ENCODE measurements at regions not wholly inside any gene's neighbourhood (a gene's known extent, or its start where the extent isn't known, plus 50 kb on each side); places are given as distances from the start of the nearest gene placed in this dataset.

GRCh38 chr6:95503568-95503967, 73.8 kb upstream of the MANEA start (continued):
- TF ChIP-seq, protein P1, sequence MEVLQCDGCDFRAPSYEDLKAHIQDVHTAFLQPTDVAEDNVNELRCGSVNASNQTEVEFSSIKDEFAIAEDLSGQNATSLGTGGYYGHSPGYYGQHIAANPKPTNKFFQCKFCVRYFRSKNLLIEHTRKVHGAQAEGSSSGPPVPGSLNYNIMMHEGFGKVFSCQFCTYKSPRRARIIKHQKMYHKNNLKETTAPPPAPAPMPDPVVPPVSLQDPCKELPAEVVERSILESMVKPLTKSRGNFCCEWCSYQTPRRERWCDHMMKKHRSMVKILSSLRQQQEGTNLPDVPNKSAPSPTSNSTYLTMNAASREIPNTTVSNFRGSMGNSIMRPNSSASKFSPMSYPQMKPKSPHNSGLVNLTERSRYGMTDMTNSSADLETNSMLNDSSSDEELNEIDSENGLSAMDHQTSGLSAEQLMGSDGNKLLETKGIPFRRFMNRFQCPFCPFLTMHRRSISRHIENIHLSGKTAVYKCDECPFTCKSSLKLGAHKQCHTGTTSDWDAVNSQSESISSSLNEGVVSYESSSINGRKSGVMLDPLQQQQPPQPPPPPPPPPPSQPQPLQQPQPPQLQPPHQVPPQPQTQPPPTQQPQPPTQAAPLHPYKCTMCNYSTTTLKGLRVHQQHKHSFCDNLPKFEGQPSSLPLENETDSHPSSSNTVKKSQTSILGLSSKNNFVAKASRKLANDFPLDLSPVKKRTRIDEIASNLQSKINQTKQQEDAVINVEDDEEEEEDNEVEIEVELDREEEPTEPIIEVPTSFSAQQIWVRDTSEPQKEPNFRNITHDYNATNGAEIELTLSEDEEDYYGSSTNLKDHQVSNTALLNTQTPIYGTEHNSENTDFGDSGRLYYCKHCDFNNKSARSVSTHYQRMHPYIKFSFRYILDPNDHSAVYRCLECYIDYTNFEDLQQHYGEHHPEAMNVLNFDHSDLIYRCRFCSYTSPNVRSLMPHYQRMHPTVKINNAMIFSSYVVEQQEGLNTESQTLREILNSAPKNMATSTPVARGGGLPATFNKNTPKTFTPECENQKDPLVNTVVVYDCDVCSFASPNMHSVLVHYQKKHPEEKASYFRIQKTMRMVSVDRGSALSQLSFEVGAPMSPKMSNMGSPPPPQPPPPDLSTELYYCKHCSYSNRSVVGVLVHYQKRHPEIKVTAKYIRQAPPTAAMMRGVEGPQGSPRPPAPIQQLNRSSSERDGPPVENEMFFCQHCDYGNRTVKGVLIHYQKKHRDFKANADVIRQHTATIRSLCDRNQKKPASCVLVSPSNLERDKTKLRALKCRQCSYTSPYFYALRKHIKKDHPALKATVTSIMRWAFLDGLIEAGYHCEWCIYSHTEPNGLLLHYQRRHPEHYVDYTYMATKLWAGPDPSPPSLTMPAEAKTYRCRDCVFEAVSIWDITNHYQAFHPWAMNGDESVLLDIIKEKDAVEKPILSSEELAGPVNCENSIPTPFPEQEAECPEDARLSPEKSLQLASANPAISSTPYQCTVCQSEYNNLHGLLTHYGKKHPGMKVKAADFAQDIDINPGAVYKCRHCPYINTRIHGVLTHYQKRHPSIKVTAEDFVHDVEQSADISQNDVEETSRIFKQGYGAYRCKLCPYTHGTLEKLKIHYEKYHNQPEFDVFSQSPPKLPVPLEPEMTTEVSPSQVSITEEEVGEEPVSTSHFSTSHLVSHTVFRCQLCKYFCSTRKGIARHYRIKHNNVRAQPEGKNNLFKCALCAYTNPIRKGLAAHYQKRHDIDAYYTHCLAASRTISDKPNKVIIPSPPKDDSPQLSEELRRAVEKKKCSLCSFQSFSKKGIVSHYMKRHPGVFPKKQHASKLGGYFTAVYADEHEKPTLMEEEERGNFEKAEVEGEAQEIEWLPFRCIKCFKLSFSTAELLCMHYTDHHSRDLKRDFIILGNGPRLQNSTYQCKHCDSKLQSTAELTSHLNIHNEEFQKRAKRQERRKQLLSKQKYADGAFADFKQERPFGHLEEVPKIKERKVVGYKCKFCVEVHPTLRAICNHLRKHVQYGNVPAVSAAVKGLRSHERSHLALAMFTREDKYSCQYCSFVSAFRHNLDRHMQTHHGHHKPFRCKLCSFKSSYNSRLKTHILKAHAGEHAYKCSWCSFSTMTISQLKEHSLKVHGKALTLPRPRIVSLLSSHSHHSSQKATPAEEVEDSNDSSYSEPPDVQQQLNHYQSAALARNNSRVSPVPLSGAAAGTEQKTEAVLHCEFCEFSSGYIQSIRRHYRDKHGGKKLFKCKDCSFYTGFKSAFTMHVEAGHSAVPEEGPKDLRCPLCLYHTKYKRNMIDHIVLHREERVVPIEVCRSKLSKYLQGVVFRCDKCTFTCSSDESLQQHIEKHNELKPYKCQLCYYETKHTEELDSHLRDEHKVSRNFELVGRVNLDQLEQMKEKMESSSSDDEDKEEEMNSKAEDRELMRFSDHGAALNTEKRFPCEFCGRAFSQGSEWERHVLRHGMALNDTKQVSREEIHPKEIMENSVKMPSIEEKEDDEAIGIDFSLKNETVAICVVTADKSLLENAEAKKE (CRISPR knock-in tag; IDR thresholded peaks at IDR 0.05): no peak
- no peak for TF ChIP-seq JUNB (IDR thresholded peaks at IDR 0.05; ENCODE audit: unreplicated experiment)

DNA sequence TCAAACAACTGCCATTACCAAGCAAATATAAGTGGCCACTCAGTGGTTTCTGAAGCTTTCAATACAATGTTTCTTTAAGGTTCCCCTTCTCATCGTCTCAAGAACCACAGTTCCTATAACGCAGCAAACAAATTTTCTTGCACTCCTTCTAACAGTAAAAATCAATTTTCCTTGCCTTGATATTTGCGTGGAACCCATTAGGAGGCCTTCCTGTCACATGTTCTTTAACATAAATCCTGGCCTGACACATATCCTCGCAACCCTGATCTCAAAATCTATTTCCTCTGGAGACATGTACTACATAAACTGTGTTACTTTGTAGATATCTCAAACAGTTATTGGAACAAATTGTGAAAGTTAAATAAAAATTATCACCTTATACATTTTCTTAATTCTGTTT, 65.9 kb upstream of the MANEA start:
- Mint-ChIP-seq H3K4me1 (peaks cover 24% of the 10 kb centered on the region), H3K36me3 (ENCODE audit: low read depth) (no peaks in the 10 kb centered on the region), H3K4me3 (no peak overlapping the region), H3K9me3 (no peaks in the 10 kb centered on the region), H3K27ac (peak overlapping the region; percentile 45; the same call in 1 of the 2 replicates), H3K27me3 (ENCODE audit: insufficient read depth, low read depth, poor library complexity) (peaks cover 2% of the 10 kb centered on the region)
- no peak overlapping the region for H3K4me3 ChIP-seq
- no peak for TF ChIP-seq ETS1 (IDR thresholded peaks at IDR 0.05)
- TF ChIP-seq CREB1 (CRISPR knock-in tag; IDR thresholded peaks at IDR 0.05; ENCODE audit: low read depth): no peak
- TF ChIP-seq EZH2phosphoT487 (IDR thresholded peaks at IDR 0.05; ENCODE audit: unreplicated experiment): no peak
- no peak for TF ChIP-seq ZNF114 (CRISPR knock-in tag; IDR thresholded peaks at IDR 0.05)
- no peak for TF ChIP-seq STAT1 (IDR thresholded peaks at IDR 0.05; ENCODE audit: unreplicated experiment)
- TF ChIP-seq, protein P2, sequence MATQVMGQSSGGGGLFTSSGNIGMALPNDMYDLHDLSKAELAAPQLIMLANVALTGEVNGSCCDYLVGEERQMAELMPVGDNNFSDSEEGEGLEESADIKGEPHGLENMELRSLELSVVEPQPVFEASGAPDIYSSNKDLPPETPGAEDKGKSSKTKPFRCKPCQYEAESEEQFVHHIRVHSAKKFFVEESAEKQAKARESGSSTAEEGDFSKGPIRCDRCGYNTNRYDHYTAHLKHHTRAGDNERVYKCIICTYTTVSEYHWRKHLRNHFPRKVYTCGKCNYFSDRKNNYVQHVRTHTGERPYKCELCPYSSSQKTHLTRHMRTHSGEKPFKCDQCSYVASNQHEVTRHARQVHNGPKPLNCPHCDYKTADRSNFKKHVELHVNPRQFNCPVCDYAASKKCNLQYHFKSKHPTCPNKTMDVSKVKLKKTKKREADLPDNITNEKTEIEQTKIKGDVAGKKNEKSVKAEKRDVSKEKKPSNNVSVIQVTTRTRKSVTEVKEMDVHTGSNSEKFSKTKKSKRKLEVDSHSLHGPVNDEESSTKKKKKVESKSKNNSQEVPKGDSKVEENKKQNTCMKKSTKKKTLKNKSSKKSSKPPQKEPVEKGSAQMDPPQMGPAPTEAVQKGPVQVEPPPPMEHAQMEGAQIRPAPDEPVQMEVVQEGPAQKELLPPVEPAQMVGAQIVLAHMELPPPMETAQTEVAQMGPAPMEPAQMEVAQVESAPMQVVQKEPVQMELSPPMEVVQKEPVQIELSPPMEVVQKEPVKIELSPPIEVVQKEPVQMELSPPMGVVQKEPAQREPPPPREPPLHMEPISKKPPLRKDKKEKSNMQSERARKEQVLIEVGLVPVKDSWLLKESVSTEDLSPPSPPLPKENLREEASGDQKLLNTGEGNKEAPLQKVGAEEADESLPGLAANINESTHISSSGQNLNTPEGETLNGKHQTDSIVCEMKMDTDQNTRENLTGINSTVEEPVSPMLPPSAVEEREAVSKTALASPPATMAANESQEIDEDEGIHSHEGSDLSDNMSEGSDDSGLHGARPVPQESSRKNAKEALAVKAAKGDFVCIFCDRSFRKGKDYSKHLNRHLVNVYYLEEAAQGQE (IDR thresholded peaks at IDR 0.05; ENCODE audit: unreplicated experiment): no peak
- no peak for TF ChIP-seq ZNF331 (CRISPR knock-in tag; IDR thresholded peaks at IDR 0.05; ENCODE audit: low read depth)
- H3K79me2 ChIP-seq (replicated peaks; ENCODE audit: insufficient read depth): no peaks in the 10 kb centered on the region
- no peaks in the 10 kb centered on the region for H3K9me2 ChIP-seq (ENCODE audit: insufficient read depth)
- H3K36me3 ChIP-seq (ENCODE audit: insufficient read depth): no peaks in the 10 kb centered on the region
- DNase-seq (ENCODE audit: low spot score) (no peak), ATAC-seq (no peak)
- H4K20me1 ChIP-seq (replicated peaks; ENCODE audit: insufficient read depth): no peaks in the 10 kb centered on the region
- H3K4me2 ChIP-seq: no peak overlapping the region
- no peak overlapping the region for H2AFZ ChIP-seq
- H3K27me3 ChIP-seq (ENCODE audit: insufficient read depth): no peaks in the 10 kb centered on the region
- H3F3A ChIP-seq (replicated peaks; ENCODE audit: low read depth): no peaks in the 10 kb centered on the region
- no peak overlapping the region for H3K27ac ChIP-seq (ENCODE audit: low read depth)
- H3K4me1 ChIP-seq (ENCODE audit: insufficient read depth): peaks cover 20% of the 10 kb centered on the region

Measured in GM23338 (cell line).